Bone marrow (tissue), 2 donors: ENCODE measurements at regions not wholly inside any gene's neighbourhood (a gene's known extent, or its start where the extent isn't known, plus 50 kb on each side); places are given as distances from the start of the nearest gene placed in this dataset.
"Not testable (repeated sequence)": the region's sequence is repeated elsewhere in the genome, so short reads cannot be mapped to it uniquely, and the experiment has no call there.

Source experiments
- DNase-seq, 2 donors: peaks; one replicate each; lab custom pipeline; 2025; lab: John Stamatoyannopoulos, UW

- DNase-seq = no peak
These were observed 91.0 kb upstream of the GNAQ start for GRCh38 chr9:78122631-78123030.

- peak; percentile 29 to 66 for DNase-seq
These were observed 89.9 kb upstream of the GNAQ start for GRCh38 chr9:78121488-78121887.

- peak in 1 of 2 donors; percentile 67 for DNase-seq
These were observed 87.3 kb upstream of the GNAQ start for GRCh38 chr9:78118742-78119473.

GRCh38 chr9:78115073-78115472, 83.5 kb upstream of the GNAQ start:
- no peak for DNase-seq

- DNase-seq = no peak
These were observed 83.0 kb upstream of the GNAQ start for GRCh38 chr9:78114581-78114980.

- DNase-seq = no peak
These were observed 80.8 kb upstream of the GNAQ start for GRCh38 chr9:78112406-78112805.

GRCh38 chr9:78112004-78112403, 80.4 kb upstream of the GNAQ start:
- no peak for DNase-seq

GRCh38 chr9:78109075-78109474, 77.5 kb upstream of the GNAQ start:
- DNase-seq = no peak

GRCh38 chr9:78106586-78106985, 75.0 kb upstream of the GNAQ start:
- DNase-seq = not testable (repeated sequence)

GRCh38 chr9:78103971-78104433, 72.4 kb upstream of the GNAQ start:
- peak in 1 of 2 donors; percentile 97 for DNase-seq

GRCh38 chr9:78101247-78101646, 69.6 kb upstream of the GNAQ start:
- no peak for DNase-seq

- peak in 1 of 2 donors; percentile 91 for DNase-seq
These were observed 65.9 kb upstream of the GNAQ start for GRCh38 chr9:78097541-78097940.

- DNase-seq = no peak
These were observed 60.1 kb upstream of the GNAQ start for GRCh38 chr9:78091731-78092130.

GRCh38 chr9:78089111-78089510, 57.5 kb upstream of the GNAQ start:
- no peak for DNase-seq

GRCh38 chr9:78088190-78088589, 56.6 kb upstream of the GNAQ start:
- not testable (repeated sequence) for DNase-seq
